HEK293T (cell line): ENCODE measurements at regions not wholly inside any gene's neighbourhood (a gene's known extent, or its start where the extent isn't known, plus 50 kb on each side); places are given as distances from the start of the nearest gene placed in this dataset.

Source experiments
- ARNT ChIP-seq: fragments of 450-650 bp; IDR thresholded peaks from 2 replicates; pipeline ENCODE4 v1.6.1; 2017; ENCODE audit warnings: mild to moderate bottlenecking
- BHLHE40 ChIP-seq: fragments of 450-650 bp; IDR thresholded peaks from 2 replicates; pipeline ENCODE4 v1.6.1; 2016; ENCODE audit warnings: mild to moderate bottlenecking, moderate library complexity, borderline replicate concordance
- ELF4 ChIP-seq: fragments of 450-650 bp; IDR thresholded peaks from 2 replicates; pipeline ENCODE4 v1.6.1; 2017; ENCODE audit warnings: antibody characterized with exemption
- FOXK2 ChIP-seq: fragments of 450-650 bp; IDR thresholded peaks from 2 replicates; pipeline ENCODE4 v1.6.1; 2016; ENCODE audit warnings: mild to moderate bottlenecking
- FOXM1 ChIP-seq: fragments of 450-650 bp; IDR thresholded peaks from 2 replicates; pipeline ENCODE4 v1.6.1; 2017; ENCODE audit warnings: mild to moderate bottlenecking, borderline replicate concordance
- LEF1 ChIP-seq: fragments of 450-650 bp; IDR thresholded peaks from 2 replicates; pipeline ENCODE4 v1.6.1; 2017; ENCODE audit warnings: mild to moderate bottlenecking, borderline replicate concordance
- NFRKB ChIP-seq: fragments of 450-650 bp; IDR thresholded peaks from 2 replicates; pipeline ENCODE4 v1.6.1; 2016; ENCODE audit warnings: mild to moderate bottlenecking, moderate library complexity
- SP1 ChIP-seq: fragments of 450-650 bp; IDR thresholded peaks from 2 replicates; pipeline ENCODE4 v1.6.1; 2017
- SUZ12 ChIP-seq: fragments of 450-650 bp; IDR thresholded peaks from 2 replicates; pipeline ENCODE4 v1.6.1; 2016; ENCODE audit warnings: mild to moderate bottlenecking
- TARDBP ChIP-seq: fragments of 450-650 bp; IDR thresholded peaks from 2 replicates; pipeline ENCODE4 v1.6.1; 2016
- ZNF384 ChIP-seq: fragments of 450-650 bp; IDR thresholded peaks from 2 replicates; pipeline ENCODE4 v1.6.1; 2016
- TF ChIP-seq, protein P1 (sequence below): fragments of 450-650 bp; IDR thresholded peaks from 2 replicates; pipeline ENCODE4 v1.6.1; 2016

GRCh38 chr2:78721355-78722033 is 304.0 kb upstream of the REG3G start:
- TF ChIP-seq ZNF384 (no peak), FOXM1 (no peak), SUZ12 (no peak), BHLHE40 (no peak), FOXK2 (no peak), ARNT (no peak), SP1 (no peak), TARDBP (no peak), NFRKB (no peak), ELF4 (no peak), LEF1 (no peak)
- TF ChIP-seq, protein P1, sequence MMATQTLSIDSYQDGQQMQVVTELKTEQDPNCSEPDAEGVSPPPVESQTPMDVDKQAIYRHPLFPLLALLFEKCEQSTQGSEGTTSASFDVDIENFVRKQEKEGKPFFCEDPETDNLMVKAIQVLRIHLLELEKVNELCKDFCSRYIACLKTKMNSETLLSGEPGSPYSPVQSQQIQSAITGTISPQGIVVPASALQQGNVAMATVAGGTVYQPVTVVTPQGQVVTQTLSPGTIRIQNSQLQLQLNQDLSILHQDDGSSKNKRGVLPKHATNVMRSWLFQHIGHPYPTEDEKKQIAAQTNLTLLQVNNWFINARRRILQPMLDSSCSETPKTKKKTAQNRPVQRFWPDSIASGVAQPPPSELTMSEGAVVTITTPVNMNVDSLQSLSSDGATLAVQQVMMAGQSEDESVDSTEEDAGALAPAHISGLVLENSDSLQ: no peak
